Tibial nerve (tissue), 4 donors: ENCODE measurements at regions not wholly inside any gene's neighbourhood (a gene's known extent, or its start where the extent isn't known, plus 50 kb on each side); places are given as distances from the start of the nearest gene placed in this dataset.

Experiments used
- DNase-seq, 2 donors: peaks; one replicate each; pipeline ENCODE4 v3.0.0-alpha.2; 2019; ENCODE audit warnings: low spot score in 2 of 2
- H3K27ac ChIP-seq, 4 donors: fragments of 200-600 bp; sonication (generic) in 3 of 4; one replicate each; pipeline ENCODE4 v1.5.1; 2017 to 2019; ENCODE audit warnings: mild to moderate bottlenecking in 1 of 4
- H3K27me3 ChIP-seq, 2 donors: fragments of 200-600 bp; sonication (generic) in 1 of 2; one replicate each; pipeline versions ENCODE4 v1.5.1 to v1.6.0; 2017 to 2019
- H3K36me3 ChIP-seq, 3 donors: fragments of 200-600 bp; sonication (generic); one replicate each; pipeline ENCODE4 v1.5.1; 2018 to 2019
- H3K4me1 ChIP-seq, 4 donors: fragments of 200-600 bp; sonication (generic) in 3 of 4; one replicate each; pipeline ENCODE4 v1.5.1; 2017 to 2019
- H3K4me3 ChIP-seq, 4 donors: fragments of 200-600 bp; sonication (generic) in 3 of 4; one replicate each; pipeline ENCODE4 v1.5.1; 2017 to 2019; ENCODE audit warnings: mild to moderate bottlenecking in 1 of 4, moderate library complexity in 1 of 4
- H3K9me3 ChIP-seq, 4 donors: fragments of 200-600 bp; sonication (generic) in 3 of 4; one replicate each; pipeline ENCODE4 v1.5.1; 2017 to 2019
- EP300 ChIP-seq, 2 donors: sonication (generic); formaldehyde crosslinking; IDR thresholded peaks; one replicate each; pipeline ENCODE4 v1.6.1; 2017; ENCODE audit warnings: antibody characterized with exemption in 2 of 2, mild to moderate bottlenecking in 1 of 2
- POLR2A ChIP-seq, 2 donors: fragments of 450-650 bp; IDR thresholded peaks; one replicate each; pipeline ENCODE4 v1.6.1; 2017; ENCODE audit warnings: antibody characterized with exemption in 2 of 2, mild to moderate bottlenecking in 2 of 2, moderate library complexity in 2 of 2
- WGBS, 2 donors: methylation state at CpG; one replicate each; pipeline ENCODE4 v1.1.5; 2018; 5-methylcytosine and 5-hydroxymethylcytosine counted together
- TF ChIP-seq, protein P1 (sequence below), 5 experiments: fragments of 200-600 bp in 3 of 5; fragments of 450-650 bp in 2 of 5; sonication (generic) in 3 of 5; IDR thresholded peaks; one replicate each; pipeline ENCODE4 v1.5.1; 2016 to 2019; ENCODE audit warnings: antibody characterized with exemption in 5 of 5, mild to moderate bottlenecking in 3 of 5, moderate library complexity in 2 of 5

DNA sequence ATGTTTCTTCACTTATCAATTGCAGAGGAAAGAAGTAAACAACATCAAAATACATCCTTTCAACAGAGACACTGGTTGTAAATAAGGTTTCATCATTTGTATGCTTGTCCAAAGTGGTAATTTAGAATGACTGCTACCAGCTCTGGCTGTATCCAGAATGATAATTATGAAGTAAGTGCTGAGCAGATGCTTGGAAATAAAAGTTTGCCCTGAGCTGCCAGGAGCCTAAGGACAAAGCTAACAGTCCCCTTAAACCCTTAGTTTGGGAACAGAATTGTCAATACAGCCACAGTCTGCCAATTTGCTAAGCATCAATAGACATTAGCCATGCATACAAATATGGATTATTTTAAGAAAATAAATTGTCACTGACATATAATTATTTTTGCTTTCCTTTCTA, 147.0 kb upstream of the SLC13A1 start:
- Histone ChIP-seq H3K36me3 (no peaks in the 10 kb centered on the region), H3K27me3 (no peaks in the 10 kb centered on the region), H3K27ac (no peak overlapping the region), H3K4me1 (no peaks in the 10 kb centered on the region), H3K9me3 (no peaks in the 10 kb centered on the region), H3K4me3 (no peak overlapping the region)
- TF ChIP-seq EP300 (IDR thresholded peaks at IDR 0.05) (no peak), POLR2A (IDR thresholded peaks at IDR 0.05) (no peak)
- TF ChIP-seq, protein P1, sequence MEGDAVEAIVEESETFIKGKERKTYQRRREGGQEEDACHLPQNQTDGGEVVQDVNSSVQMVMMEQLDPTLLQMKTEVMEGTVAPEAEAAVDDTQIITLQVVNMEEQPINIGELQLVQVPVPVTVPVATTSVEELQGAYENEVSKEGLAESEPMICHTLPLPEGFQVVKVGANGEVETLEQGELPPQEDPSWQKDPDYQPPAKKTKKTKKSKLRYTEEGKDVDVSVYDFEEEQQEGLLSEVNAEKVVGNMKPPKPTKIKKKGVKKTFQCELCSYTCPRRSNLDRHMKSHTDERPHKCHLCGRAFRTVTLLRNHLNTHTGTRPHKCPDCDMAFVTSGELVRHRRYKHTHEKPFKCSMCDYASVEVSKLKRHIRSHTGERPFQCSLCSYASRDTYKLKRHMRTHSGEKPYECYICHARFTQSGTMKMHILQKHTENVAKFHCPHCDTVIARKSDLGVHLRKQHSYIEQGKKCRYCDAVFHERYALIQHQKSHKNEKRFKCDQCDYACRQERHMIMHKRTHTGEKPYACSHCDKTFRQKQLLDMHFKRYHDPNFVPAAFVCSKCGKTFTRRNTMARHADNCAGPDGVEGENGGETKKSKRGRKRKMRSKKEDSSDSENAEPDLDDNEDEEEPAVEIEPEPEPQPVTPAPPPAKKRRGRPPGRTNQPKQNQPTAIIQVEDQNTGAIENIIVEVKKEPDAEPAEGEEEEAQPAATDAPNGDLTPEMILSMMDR (IDR thresholded peaks at IDR 0.05): no peak
- DNase-seq: no peak

DNA sequence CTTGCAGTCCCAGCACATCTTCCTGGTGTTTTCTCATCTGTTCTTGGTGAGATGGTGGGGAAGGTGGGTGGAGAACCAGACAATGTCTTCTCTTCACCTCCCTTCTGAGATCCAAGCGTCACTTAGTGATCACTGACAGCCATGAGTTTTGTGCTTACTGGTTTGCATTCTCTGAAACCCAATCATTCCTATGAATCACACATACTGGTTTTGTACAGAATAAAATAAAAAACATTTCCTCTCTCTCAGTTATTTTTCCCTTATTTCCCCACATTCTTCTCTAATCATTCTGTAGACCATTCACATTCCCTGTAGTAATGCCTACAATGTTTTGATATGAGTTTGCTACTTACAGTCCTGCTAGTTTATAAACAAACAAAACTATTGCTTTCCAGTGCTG, 143.8 kb upstream of the SLC13A1 start:
- no peak overlapping the region for H3K4me3 ChIP-seq
- H3K27me3 ChIP-seq: no peaks in the 10 kb centered on the region
- no peak for DNase-seq
- TF ChIP-seq, protein P1 (IDR thresholded peaks at IDR 0.05): no peak
- no peak for TF ChIP-seq EP300 (IDR thresholded peaks at IDR 0.05)
- TF ChIP-seq POLR2A (IDR thresholded peaks at IDR 0.05): no peak
- no peaks in the 10 kb centered on the region for H3K9me3 ChIP-seq
- no peaks in the 10 kb centered on the region for H3K36me3 ChIP-seq
- 77 to 87% methylated on average over 1 of the region's 1 CpG for WGBS, 2 donors
- no peak overlapping the region for H3K27ac ChIP-seq
- H3K4me1 ChIP-seq: no peaks in the 10 kb centered on the region

DNA sequence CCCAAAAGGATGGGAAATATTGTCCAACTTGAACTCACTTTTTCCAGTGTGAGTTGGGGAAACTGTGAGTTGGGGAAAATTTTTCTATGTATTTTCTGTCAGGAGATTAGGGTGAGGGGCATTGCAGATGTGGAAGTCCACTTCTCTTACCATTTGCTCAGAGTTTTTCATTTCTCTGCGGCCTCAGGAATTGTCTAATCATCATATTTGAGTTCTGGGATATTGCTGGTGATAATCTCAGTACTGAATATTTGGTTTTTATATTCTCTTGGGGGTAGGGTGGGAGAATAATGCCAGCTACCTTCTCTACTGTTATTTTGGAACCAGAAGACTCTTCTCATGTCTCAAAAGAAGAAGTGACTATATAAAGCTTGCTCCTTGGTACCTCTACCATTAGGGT, 141.3 kb upstream of the SLC13A1 start:
- no peaks in the 10 kb centered on the region for H3K9me3 ChIP-seq
- no peaks in the 10 kb centered on the region for H3K4me1 ChIP-seq
- TF ChIP-seq, protein P1 (IDR thresholded peaks at IDR 0.05): no peak
- TF ChIP-seq POLR2A (IDR thresholded peaks at IDR 0.05): no peak
- no peak overlapping the region for H3K27ac ChIP-seq
- no peak for DNase-seq
- no peak overlapping the region for H3K4me3 ChIP-seq
- WGBS, 2 donors: 73 to 80% methylated on average over 1 of the region's 1 CpG
- no peaks in the 10 kb centered on the region for H3K27me3 ChIP-seq
- H3K36me3 ChIP-seq: no peaks in the 10 kb centered on the region

DNA sequence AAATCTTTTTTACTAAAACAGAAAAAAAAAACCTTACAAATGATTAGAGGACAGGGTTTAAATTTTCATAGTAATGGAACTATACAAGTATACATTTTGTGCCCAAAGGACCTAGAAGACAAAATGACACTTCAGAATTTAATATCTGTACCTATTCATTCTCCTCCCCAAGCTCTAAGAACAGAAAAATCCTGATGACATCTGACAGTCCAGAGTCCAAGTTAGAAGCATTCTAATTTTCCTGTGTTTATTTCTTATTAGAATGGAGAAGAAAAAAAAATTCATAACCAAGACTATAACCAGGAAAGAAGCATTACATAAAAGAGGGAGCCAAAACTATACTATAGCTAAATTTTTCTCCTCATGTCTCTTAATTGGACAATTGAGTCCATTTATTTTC, 138.9 kb upstream of the SLC13A1 start:
- H3K27ac ChIP-seq: no peak overlapping the region
- H3K9me3 ChIP-seq: no peaks in the 10 kb centered on the region
- H3K27me3 ChIP-seq: no peaks in the 10 kb centered on the region
- H3K36me3 ChIP-seq: no peaks in the 10 kb centered on the region
- H3K4me1 ChIP-seq: no peaks in the 10 kb centered on the region
- TF ChIP-seq POLR2A (IDR thresholded peaks at IDR 0.05): no peak
- TF ChIP-seq, protein P1 (IDR thresholded peaks at IDR 0.05): no peak
- TF ChIP-seq EP300 (IDR thresholded peaks at IDR 0.05): no peak
- no peak overlapping the region for H3K4me3 ChIP-seq
- DNase-seq: no peak

DNA sequence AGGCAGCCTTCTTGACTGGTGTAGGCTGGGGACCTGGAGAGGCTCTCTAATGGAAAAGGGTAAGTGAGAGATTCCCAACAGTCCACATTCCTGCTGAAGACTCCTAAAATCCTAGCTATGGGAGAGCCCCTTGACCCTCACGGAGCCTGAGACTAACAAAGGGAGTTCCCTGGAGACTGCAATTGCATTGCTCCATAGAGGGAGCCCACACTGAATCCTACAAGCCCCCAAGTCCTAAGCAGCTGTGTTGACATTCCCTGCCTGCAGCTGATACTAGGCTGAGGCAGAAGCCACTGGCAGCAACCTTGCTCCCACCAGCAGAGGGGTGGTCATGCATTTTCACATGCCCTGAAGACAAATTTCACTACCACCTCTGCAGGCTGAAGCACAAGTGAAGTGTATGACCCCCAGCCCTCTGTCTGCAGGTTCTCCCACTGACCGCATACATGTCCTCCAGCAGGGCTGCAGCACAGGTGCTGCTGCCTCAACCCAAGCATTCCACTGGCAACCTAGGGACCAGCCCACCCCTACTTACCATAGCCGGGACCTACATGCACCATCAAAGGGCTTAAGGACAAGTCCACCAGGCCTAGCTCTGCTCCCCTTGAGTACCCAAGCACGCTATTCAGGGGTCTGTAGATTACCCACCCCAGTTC, 130.3 kb upstream of the SLC13A1 start:
- no peak for DNase-seq
- 69 to 77% methylated on average over 4 of the region's 4 CpGs for WGBS, 2 donors

More for the DNA sequence above, 130.3 kb upstream of the SLC13A1 start:
- TF ChIP-seq POLR2A (IDR thresholded peaks at IDR 0.05): no peak
- TF ChIP-seq, protein P1 (IDR thresholded peaks at IDR 0.05): no peak
- TF ChIP-seq EP300 (IDR thresholded peaks at IDR 0.05): no peak
- Histone ChIP-seq H3K36me3 (no peaks in the 10 kb centered on the region), H3K27me3 (no peaks in the 10 kb centered on the region), H3K27ac (no peak overlapping the region), H3K4me1 (no peaks in the 10 kb centered on the region), H3K4me3 (no peak overlapping the region), H3K9me3 (peaks cover 0 to 24% (median 0%) of the 10 kb centered on the region in 4 donors)
